Endothelial cell of umbilical vein (primary cell): ENCODE measurements at regions not wholly inside any gene's neighbourhood (a gene's known extent, or its start where the extent isn't known, plus 50 kb on each side); places are given as distances from the start of the nearest gene placed in this dataset.

Source experiments
- BruUV-seq: library from RNA; stranded (reverse); fragments of 400-500 nt; replicated peaks from 2 replicates; lab custom pipeline; 2021; lab: Mats Ljungman, UMichigan
- CTCF ChIA-PET: fragments of 300-600, 350-600 bp; sonication (Branson Sonifier 250); formaldehyde crosslinking; loops from one replicate; lab custom pipeline; 2021; ENCODE audit warnings: antibody characterized with exemption, inconsistent platforms; lab: Charles Lee
- POLR2A ChIA-PET: fragments of 300-600, 350-600 bp; sonication (Branson Sonifier 250); formaldehyde crosslinking; loops from one replicate; lab custom pipeline; 2021; ENCODE audit warnings: antibody characterized with exemption, inconsistent platforms; lab: Charles Lee
- DNase-seq: peaks from one replicate; pipeline ENCODE4 v3.0.0-alpha.2; 2011; ENCODE audit warnings: low read depth, low spot score
- FAIRE-seq: peaks from 2 replicates; lab custom pipeline; 2011; peaks lifted over from hg19 to GRCh38; lab: Jason Lieb, UNC
- H2AFZ ChIP-seq: 2 replicates; pipeline ENCODE4 v1.6.0; 2012; ENCODE audit warnings: low read depth, low read length, control low read depth, inconsistent platforms
- H3K27ac ChIP-seq: 2 replicates; pipeline ENCODE4 v1.5.1; 2011; ENCODE audit warnings: low read depth, mild to moderate bottlenecking, control low read depth, low read length, moderate library complexity; ENCODE audit not compliant: insufficient read depth
- H3K27me3 ChIP-seq, 2 experiments: 2 replicates each; pipeline versions ENCODE4 v1.6.0 to v1.6.1; 2011; ENCODE audit warnings: low read length in 2 of 2, mixed read lengths in 1 of 2; ENCODE audit not compliant: control insufficient read depth in 2 of 2, insufficient read depth in 2 of 2
- H3K36me3 ChIP-seq, 2 experiments: 2 replicates in 1 of 2; 3 replicates in 1 of 2; pipeline ENCODE4 v1.5.1; 2011; ENCODE audit warnings: low read length in 2 of 2, mild to moderate bottlenecking in 1 of 2, moderate library complexity in 1 of 2; ENCODE audit not compliant: control insufficient read depth in 2 of 2, insufficient read depth in 2 of 2; ENCODE audit errors: extremely low read depth in 1 of 2
- H3K4me1 ChIP-seq: 3 replicates; pipeline ENCODE4 v1.5.1; 2011; ENCODE audit warnings: mild to moderate bottlenecking, low read length; ENCODE audit not compliant: control insufficient read depth, insufficient read depth; ENCODE audit errors: extremely low read depth
- H3K4me2 ChIP-seq: 2 replicates; pipeline ENCODE4 v1.6.1; 2011; ENCODE audit warnings: low read length, control low read depth, mixed read lengths; ENCODE audit not compliant: insufficient read depth
- H3K4me3 ChIP-seq, 3 experiments: fragments of 200-600 bp in 1 of 3; sonication (generic), shearing (Covaris generic) in 1 of 3; replicated peaks in 1 of 3; 2 replicates each; pipeline ENCODE4 v1.5.1; 2011 to 2016; ENCODE audit warnings: control low read depth in 3 of 3, low read length in 3 of 3, mild to moderate bottlenecking in 2 of 3, inconsistent platforms in 1 of 3, low read depth in 1 of 3, moderate library complexity in 1 of 3; ENCODE audit not compliant: insufficient read depth in 1 of 3
- H3K79me2 ChIP-seq: 2 replicates; pipeline ENCODE4 v1.6.0; 2012; ENCODE audit warnings: low read length, inconsistent platforms; ENCODE audit not compliant: control insufficient read depth, insufficient read depth
- H3K9ac ChIP-seq: replicated peaks from 2 replicates; pipeline ENCODE3; 2011; ENCODE audit warnings: low read length, control low read depth; ENCODE audit not compliant: insufficient read depth; ENCODE audit errors: extremely low read depth
- H3K9me1 ChIP-seq: replicated peaks from 3 replicates; pipeline ENCODE4 v1.6.0; 2011; ENCODE audit warnings: mild to moderate bottlenecking, low read length; ENCODE audit not compliant: control insufficient read depth, insufficient read depth; ENCODE audit errors: extremely low read depth
- H3K9me3 ChIP-seq: replicated peaks from 2 replicates; pipeline ENCODE4 v1.5.1; 2012; ENCODE audit warnings: low read length, inconsistent platforms; ENCODE audit not compliant: control insufficient read depth, insufficient read depth
- H4K20me1 ChIP-seq: replicated peaks from 2 replicates; pipeline ENCODE3; 2011; ENCODE audit warnings: mild to moderate bottlenecking, low read length; ENCODE audit not compliant: control insufficient read depth, insufficient read depth; ENCODE audit errors: extremely low read depth
- CTCF ChIP-seq, 2 donors: IDR thresholded peaks; 1 replicate in 1 of 2; 2 replicates in 1 of 2; pipeline ENCODE4 v1.5.1; 2011; ENCODE audit warnings: low read length in 2 of 2, mild to moderate bottlenecking in 2 of 2, moderate library complexity in 2 of 2, control low read depth in 1 of 2, inconsistent platforms in 1 of 2, low read depth in 1 of 2; ENCODE audit not compliant: insufficient read depth in 1 of 2; ENCODE audit errors: extremely low read depth in 1 of 2
- EZH2 ChIP-seq: IDR thresholded peaks from 2 replicates; pipeline ENCODE4 v1.6.1; 2012; ENCODE audit warnings: borderline replicate concordance, low read depth, mild to moderate bottlenecking, moderate library complexity, low read length, inconsistent platforms; ENCODE audit not compliant: severe bottlenecking
- FOS ChIP-seq: IDR thresholded peaks from 2 replicates; pipeline ENCODE4 v1.6.1; 2011; ENCODE audit warnings: mild to moderate bottlenecking, low read length, moderate library complexity, borderline replicate concordance; ENCODE audit not compliant: insufficient read depth
- GATA2 ChIP-seq: IDR thresholded peaks from 2 replicates; pipeline ENCODE4 v1.7.0; 2011; ENCODE audit warnings: low read depth, mild to moderate bottlenecking, moderate library complexity, mixed read lengths, low read length; ENCODE audit not compliant: insufficient read length, insufficient read depth
- JUN ChIP-seq: IDR thresholded peaks from 2 replicates; pipeline ENCODE4 v1.6.1; 2011; ENCODE audit warnings: borderline replicate concordance, low read depth; ENCODE audit not compliant: insufficient read length, insufficient read depth
- MAX ChIP-seq: IDR thresholded peaks from 2 replicates; pipeline ENCODE4 v1.6.1; 2011; ENCODE audit not compliant: insufficient read depth, insufficient read length
- MYC ChIP-seq: IDR thresholded peaks from one replicate; pipeline ENCODE4 v1.6.1; 2011; ENCODE audit warnings: mild to moderate bottlenecking, low read depth, low read length
- POLR2A ChIP-seq: IDR thresholded peaks from 2 replicates; pipeline ENCODE4 v1.6.1; 2012; ENCODE audit warnings: low read depth, mild to moderate bottlenecking, control low read depth, low read length
- POLR2AphosphoS5 ChIP-seq: IDR thresholded peaks from 2 replicates; pipeline ENCODE4 v1.6.1; 2012; ENCODE audit warnings: low read depth, mild to moderate bottlenecking, control low read depth, low read length, moderate library complexity; ENCODE audit not compliant: insufficient read depth
- dilution Hi-C: fragments of 300-500 bp; cut with MboI; formaldehyde crosslinking; loops from one replicate; pipeline ENCODE4 v1.15.0; 2019; ENCODE audit warnings: low sequenced_read_pairs; ENCODE audit not compliant: extremely low pct_ligation_motif_present
- intact Hi-C: fragments of 100-400 bp; cut with micrococcal nuclease; formaldehyde crosslinking; loops from one replicate; pipeline ENCODE4 v1.10.0; 2022

GRCh38 chr13:105441051-105441750, 1094.3 kb downstream of the EFNB2 start:
- ChIA-PET CTCF (interaction anchor here (2.6 kb wide), 1 partner anchor 31 kb away, joined by 10 read pairs; no protein-coding TSS in a partner anchor), POLR2A (no interaction called here)
- BruUV-seq = no TSS peak
- Histone ChIP-seq H3K4me3 (no peak overlapping the region), H3K36me3 (no peaks in the 10 kb centered on the region), H3K9me3 (no peaks in the 10 kb centered on the region), H3K27ac (peak overlapping the region; percentile 53), H3K9ac (no peak overlapping the region), H3K4me2 (peak overlapping the region; percentile 2), H2AFZ (peak overlapping the region; percentile 9), H3K4me1 (peaks cover 40% of the 10 kb centered on the region), H4K20me1 (no peaks in the 10 kb centered on the region), H3K79me2 (no peaks in the 10 kb centered on the region), H3K27me3 (no peaks in the 10 kb centered on the region), H3K9me1 (no peaks in the 10 kb centered on the region)
- TF ChIP-seq GATA2 (no peak), POLR2A (no peak), MAX (no peak), EZH2 (no peak), CTCF (IDR thresholded peaks at IDR 0.05; ENCODE audit: extremely low read depth in 1 of 2, insufficient read depth in 1 of 2, low read depth in 1 of 2, low read length in 2 of 2) (no peak), POLR2AphosphoS5 (no peak), MYC (no peak), FOS (no peak), JUN (no peak)
- FAIRE-seq (no peak), DNase-seq (peak; percentile 65)
- dilution Hi-C loops (no loop called here), intact Hi-C loops (loop anchor here (5.0 to 10.0 kb wide), 3 partner anchors 904 to 1494 kb away; no protein-coding TSS in a partner anchor)
